ENCODE measurements at regions not wholly inside any gene's neighbourhood (a gene's known extent, or its start where the extent isn't known, plus 50 kb on each side); places are given as distances from the start of the nearest gene placed in this dataset.

DNA sequence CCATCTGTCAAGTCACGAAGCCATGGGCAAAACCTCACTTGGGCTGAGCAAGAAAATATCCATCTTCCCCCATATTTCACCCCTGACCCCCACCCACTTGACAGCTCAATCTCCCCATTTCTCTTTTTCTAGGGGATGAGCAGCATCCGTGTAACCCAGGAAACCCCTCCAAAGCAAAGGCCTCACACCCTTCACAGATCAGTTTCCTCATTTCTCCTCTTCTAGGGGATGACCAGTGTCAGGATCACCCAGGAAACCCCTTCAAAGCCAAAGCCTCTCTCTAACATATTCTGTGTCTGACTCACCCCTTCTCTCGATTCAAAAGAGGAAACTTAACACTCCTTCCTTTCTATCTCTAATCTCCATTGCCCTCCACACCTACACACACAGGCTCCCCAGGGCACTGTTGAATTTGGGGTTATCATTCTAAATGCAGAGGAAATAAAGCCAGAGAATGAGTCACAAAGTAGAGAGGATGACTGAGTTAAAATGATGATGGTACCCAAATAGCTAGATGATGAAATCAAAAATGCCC, 439.7 kb downstream of the BUD13 start:
- Histone ChIP-seq H3K4me3 (no peak overlapping the region), H3K27me3 (no peaks in the 10 kb centered on the region), H3K36me3 (no peaks in the 10 kb centered on the region), H3K9me3 (peaks cover 0 to 6% of the 10 kb centered on the region in 2 donors), H3K27ac (no peak overlapping the region), H3K4me1 (no peaks in the 10 kb centered on the region)
- no peak for ATAC-seq
- TF ChIP-seq, protein P1, sequence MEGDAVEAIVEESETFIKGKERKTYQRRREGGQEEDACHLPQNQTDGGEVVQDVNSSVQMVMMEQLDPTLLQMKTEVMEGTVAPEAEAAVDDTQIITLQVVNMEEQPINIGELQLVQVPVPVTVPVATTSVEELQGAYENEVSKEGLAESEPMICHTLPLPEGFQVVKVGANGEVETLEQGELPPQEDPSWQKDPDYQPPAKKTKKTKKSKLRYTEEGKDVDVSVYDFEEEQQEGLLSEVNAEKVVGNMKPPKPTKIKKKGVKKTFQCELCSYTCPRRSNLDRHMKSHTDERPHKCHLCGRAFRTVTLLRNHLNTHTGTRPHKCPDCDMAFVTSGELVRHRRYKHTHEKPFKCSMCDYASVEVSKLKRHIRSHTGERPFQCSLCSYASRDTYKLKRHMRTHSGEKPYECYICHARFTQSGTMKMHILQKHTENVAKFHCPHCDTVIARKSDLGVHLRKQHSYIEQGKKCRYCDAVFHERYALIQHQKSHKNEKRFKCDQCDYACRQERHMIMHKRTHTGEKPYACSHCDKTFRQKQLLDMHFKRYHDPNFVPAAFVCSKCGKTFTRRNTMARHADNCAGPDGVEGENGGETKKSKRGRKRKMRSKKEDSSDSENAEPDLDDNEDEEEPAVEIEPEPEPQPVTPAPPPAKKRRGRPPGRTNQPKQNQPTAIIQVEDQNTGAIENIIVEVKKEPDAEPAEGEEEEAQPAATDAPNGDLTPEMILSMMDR (IDR thresholded peaks at IDR 0.05) = no peak
- intact Hi-C loops (cut with DNase I) = no loop called here
- DNase-seq = no peak

DNA sequence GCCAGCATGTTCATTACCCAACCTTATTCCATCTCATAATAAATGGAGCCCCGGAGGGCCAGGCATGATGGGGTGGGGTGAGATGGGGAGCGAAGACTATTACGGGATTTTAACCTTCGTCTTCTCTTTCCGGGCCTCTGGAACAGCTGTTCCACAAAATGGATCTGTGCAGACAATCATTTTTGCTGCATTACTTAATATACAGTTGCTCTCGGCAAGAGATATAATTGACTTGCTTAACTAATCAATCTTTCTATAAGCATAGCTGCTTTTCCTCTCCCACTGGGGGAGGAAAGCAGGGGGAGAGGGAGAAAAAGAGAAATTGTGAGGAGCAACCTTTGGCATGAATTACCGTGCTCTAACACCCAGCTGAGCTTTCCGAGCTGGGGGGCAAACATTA, 440.4 kb downstream of the BUD13 start:
- H3K27me3 ChIP-seq = no peaks in the 10 kb centered on the region
- no peak for ATAC-seq
- H3K27ac ChIP-seq = no peak overlapping the region
- no peak for DNase-seq
- H3K36me3 ChIP-seq = no peaks in the 10 kb centered on the region
- peaks cover 0 to 6% of the 10 kb centered on the region in 2 donors for H3K9me3 ChIP-seq
- no peak overlapping the region for H3K4me3 ChIP-seq
- no peaks in the 10 kb centered on the region for H3K4me1 ChIP-seq
- intact Hi-C loops (cut with DNase I) = no loop called here
- TF ChIP-seq, protein P1 (IDR thresholded peaks at IDR 0.05) = no peak

DNA sequence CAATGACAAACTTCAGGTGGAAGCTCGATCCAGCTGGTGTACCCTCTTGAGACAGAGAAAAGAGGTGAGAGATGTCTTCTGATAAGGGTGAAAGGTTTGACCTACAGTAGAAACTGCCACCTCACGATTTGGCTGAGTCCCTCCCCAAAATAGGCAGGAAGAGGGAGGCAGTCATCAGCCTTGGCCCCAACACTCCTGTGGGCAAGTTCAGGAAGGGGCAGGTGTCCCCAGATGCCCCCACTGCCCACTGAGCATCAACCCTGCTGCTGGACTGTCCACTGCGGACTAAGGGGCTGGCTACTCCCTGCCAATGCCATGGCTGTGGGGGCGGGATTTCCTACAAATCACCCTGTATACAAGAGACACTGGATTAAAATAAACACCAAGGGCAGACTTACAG, 441.4 kb downstream of the BUD13 start:
- no peaks in the 10 kb centered on the region for H3K36me3 ChIP-seq
- no peaks in the 10 kb centered on the region for H3K27me3 ChIP-seq
- H3K9me3 ChIP-seq = no peaks in the 10 kb centered on the region
- TF ChIP-seq, protein P1 (IDR thresholded peaks at IDR 0.05) = no peak
- no peak overlapping the region for H3K4me3 ChIP-seq
- DNase-seq = no peak
- H3K4me1 ChIP-seq = no peaks in the 10 kb centered on the region
- no peak overlapping the region for H3K27ac ChIP-seq
- no peak for ATAC-seq
- intact Hi-C loops (cut with DNase I) = no loop called here

DNA sequence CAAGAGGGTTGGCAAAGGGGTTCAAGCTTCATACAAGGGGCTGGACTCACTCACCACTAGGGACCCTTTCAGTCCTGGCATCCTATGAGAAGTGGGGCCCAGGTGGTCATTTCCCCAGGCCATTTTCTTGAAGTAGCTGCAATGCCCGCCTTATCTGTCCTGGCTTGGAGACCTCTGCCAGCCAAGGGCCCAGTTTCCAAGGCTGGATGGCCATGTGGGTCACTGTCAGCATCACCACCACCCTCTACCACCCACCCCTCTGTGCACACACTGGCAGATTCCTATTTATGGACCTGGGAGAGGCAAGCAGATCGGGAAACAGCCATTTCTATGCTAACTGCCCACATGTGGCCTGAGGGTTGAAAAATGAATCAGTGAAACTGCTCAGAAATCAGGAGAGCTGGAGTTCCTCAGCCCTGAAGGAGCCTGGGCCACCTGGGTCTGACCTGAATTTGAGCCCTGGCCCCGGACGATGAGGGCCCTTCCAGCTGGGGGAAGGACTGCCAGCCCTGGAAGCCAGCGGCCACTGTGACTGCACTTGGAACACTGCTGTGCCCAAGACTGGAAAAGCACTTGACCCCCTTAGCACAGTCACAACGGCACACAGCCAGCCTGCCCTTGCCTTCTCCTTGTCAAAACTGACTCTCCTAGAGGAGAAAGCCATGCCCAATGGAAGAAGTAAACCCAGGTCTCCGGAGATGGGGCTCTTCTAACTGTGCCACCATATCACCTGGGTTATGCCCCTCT, 442.2 kb downstream of the BUD13 start:
- intact Hi-C loops (cut with DNase I) = no loop called here
- DNase-seq (peak in 1 of 4 donors; percentile 72), ATAC-seq (peak; percentile 62)
- no peaks in the 10 kb centered on the region for H3K9me3 ChIP-seq
- H3K4me3 ChIP-seq = no peak overlapping the region
- no peak overlapping the region for H3K27ac ChIP-seq
- H3K27me3 ChIP-seq = no peaks in the 10 kb centered on the region
- no peaks in the 10 kb centered on the region for H3K36me3 ChIP-seq
- TF ChIP-seq, protein P1 (IDR thresholded peaks at IDR 0.05) = no peak
- no peaks in the 10 kb centered on the region for H3K4me1 ChIP-seq

DNA sequence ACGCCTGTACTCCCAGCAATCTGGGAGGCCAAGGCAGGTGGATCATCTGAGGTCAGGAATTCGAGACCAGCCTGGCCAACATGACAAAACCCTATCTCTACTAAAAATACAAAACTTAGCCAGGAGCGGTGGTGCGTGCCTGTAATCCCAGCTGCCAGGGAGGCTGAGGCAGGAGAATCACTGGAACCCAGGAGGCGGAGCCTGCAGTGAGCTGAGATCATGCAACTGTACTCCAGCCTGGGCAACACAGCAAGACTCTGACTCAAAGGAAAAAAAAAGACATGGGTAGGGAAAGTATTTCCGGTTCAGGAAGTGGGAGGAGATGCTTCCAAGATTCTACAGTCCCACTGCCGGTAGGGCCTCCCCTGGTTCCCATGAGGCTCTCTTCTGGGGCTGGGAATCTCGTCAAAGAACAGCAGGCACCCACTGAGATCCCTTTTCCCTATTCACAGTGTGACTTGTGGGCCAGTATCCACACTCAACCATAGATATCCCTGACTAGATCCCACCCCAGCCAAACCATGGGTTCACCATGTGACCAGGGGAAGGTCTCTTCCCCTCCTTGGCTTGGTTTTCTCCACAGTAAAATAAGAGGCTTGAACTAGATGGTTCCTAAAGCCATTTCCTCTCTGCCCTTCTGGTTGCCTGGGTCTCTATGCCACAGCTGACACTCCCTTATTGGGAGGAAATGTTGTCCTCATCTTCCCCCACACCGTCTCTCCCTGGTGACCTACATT, 443.3 kb downstream of the BUD13 start:
- Histone ChIP-seq H3K9me3 (no peaks in the 10 kb centered on the region), H3K36me3 (no peaks in the 10 kb centered on the region), H3K27ac (no peak overlapping the region), H3K27me3 (no peaks in the 10 kb centered on the region), H3K4me3 (no peak overlapping the region), H3K4me1 (no peaks in the 10 kb centered on the region)
- TF ChIP-seq, protein P1 (IDR thresholded peaks at IDR 0.05) = no peak
- DNase-seq (no peak), ATAC-seq (no peak)
- intact Hi-C loops (cut with DNase I) = no loop called here
